GM19025 (cell line): ENCODE measurements at regions not wholly inside any gene's neighbourhood (a gene's known extent, or its start where the extent isn't known, plus 50 kb on each side); places are given as distances from the start of the nearest gene placed in this dataset.

ENCODE experiments used
- ATAC-seq: cut with Tn5 transposase; IDR thresholded peaks from one replicate; pipeline ENCODE4 v1.9.1; 2021; ENCODE audit warnings: mild to moderate bottlenecking, low read depth, moderate library complexity; ENCODE audit not compliant: unreplicated experiment

GRCh38 chr7:39883812-39884390 lies 66.2 kb upstream of the CDK13 start:
- ATAC-seq: no peak

DNA sequence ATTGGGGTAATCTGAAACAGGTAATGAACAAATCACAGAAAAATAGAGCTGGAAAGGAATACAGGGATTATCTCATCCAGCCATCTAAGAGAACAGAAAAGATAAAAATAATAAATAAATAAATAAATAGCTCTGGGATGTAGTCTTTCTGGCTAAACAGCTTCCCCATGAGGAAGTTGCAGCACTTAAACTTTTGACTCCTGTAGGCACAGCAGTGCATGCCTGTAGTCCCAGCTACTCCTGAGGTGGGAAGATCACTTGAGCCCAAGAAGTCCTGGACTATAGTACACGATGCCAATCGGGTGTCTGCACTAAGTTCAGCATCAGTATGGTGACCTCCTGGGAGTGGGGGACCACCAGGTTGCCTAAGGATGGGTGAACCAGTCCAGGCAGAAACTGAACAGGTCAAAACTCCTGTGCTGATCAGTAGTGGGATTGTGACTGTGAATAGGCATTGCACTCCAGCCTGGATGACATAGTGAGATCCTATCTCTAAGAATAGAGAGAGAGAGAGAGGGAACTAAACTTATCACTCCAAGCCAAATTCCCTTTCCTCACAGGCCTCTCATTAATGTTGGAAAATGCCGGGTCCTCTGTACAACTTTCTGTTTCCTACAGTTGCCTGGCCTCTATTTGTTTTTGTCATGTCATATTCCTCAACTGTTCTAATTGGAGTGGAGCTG lies 61.7 kb upstream of the CDK13 start:
- no peak for ATAC-seq

GRCh38 chr7:39890411-39890810 lies 59.6 kb upstream of the CDK13 start:
- ATAC-seq: no peak

DNA sequence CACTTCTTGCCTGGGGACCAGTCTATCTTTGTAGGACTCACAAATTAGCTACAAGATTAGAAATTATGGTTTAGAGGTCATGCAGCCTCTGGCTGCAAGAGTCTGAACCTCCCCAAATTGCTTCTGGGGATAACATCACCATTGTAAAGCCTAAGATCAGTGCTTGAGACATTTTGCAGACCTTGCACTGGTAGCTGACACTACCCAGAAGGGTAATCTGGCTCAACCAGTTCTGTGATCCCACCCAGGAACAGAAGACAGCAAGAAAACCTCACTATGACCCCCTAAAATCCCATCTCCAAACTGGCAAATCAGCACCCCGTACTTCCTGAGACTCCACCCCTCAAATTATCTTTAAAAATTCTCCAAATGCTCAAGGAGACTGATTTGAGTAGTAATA lies 58.2 kb upstream of the CDK13 start:
- ATAC-seq: no peak

- no peak for ATAC-seq
These were observed 57.7 kb upstream of the CDK13 start for GRCh38 chr7:39892361-39892760.

GRCh38 chr7:39894904-39895303 lies 55.2 kb upstream of the CDK13 start:
- no peak for ATAC-seq

DNA sequence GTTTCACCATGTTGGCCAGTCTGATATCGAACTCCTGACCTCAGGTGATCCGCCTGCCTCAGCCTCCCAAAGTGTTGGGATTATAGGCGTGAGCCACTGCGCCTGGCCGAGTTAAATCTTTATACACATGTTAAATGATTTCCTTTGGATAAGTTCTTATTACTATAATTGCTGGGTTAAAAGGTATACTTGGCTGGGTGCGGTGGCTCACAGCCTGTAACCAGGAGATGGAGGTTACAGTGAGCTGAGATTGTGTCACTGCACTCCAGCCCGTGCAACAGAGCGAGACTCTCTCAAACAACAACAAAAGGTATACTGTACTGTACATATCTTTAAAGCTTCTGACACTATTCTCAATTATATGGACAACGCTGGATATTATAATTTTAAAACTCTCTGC lies 53.2 kb upstream of the CDK13 start:
- ATAC-seq: no peak

- ATAC-seq: no peak
These were observed 51.2 kb upstream of the CDK13 start for GRCh38 chr7:39898867-39899266.
